GM12878 (cell line): ENCODE measurements at regions not wholly inside any gene's neighbourhood (a gene's known extent, or its start where the extent isn't known, plus 50 kb on each side); places are given as distances from the start of the nearest gene placed in this dataset.

ENCODE experiments used
- ATAC-seq: fragments of 200-7000 bp; cut with Tn5 transposase; 3 replicates; pipeline ENCODE4 v1.9.1; 2020; ENCODE audit warnings: mild to moderate bottlenecking, moderate library complexity
- BruUV-seq: library from RNA; stranded (reverse); fragments of 400-500 nt; replicated peaks from 2 replicates; lab custom pipeline; 2021; lab: Mats Ljungman, UMichigan
- CTCF ChIA-PET: fragments of 300-600 bp; sonication (Branson Sonifier 250); formaldehyde crosslinking; extraction: SDS; loops from one replicate; lab custom pipeline; 2021; ENCODE audit warnings: inconsistent platforms; lab: Yijun Ruan, JAX
- POLR2A ChIA-PET: fragments of 350-600 bp; formaldehyde crosslinking; extraction: SDS; loops from one replicate; lab custom pipeline; 2021; ENCODE audit warnings: inconsistent platforms; lab: Charles Lee
- RAD21 ChIA-PET: fragments of 300-600 bp; sonication (Branson Sonifier 250); formaldehyde crosslinking; loops from one replicate; lab custom pipeline; 2023; ENCODE audit warnings: antibody characterized with exemption; ENCODE audit not compliant: unreplicated experiment; lab: Charles Lee
- SMC1A ChIA-PET: fragments of 300-600 bp; sonication (Branson Sonifier 250); formaldehyde crosslinking; loops from one replicate; lab custom pipeline; 2023; ENCODE audit not compliant: unreplicated experiment, uncharacterized antibody; lab: Charles Lee
- DNase-seq: peaks from one replicate; pipeline ENCODE4 v3.0.0-alpha.2; 2011; ENCODE audit warnings: low read depth, low spot score
- FAIRE-seq: peaks from 3 replicates; lab custom pipeline; 2011; peaks lifted over from hg19 to GRCh38; lab: Jason Lieb, UNC
- H2AFZ ChIP-seq: 2 replicates; pipeline ENCODE4 v1.6.0; 2011; ENCODE audit warnings: low read depth, low read length, control low read depth; ENCODE audit not compliant: control insufficient read depth
- H3K27ac ChIP-seq: 2 replicates; pipeline ENCODE4 v1.5.1; 2011; ENCODE audit warnings: control low read depth; ENCODE audit not compliant: control insufficient read depth, insufficient read depth
- H3K27me3 ChIP-seq, 2 experiments: replicated peaks in 1 of 2; 2 replicates each; pipeline versions ENCODE4 v1.6.0 to v1.6.1; 2011; ENCODE audit warnings: low read length in 1 of 2; ENCODE audit not compliant: control insufficient read depth in 2 of 2, insufficient read depth in 2 of 2
- H3K36me3 ChIP-seq, 2 experiments: 2 replicates each; pipeline ENCODE4 v1.5.1; 2011; ENCODE audit warnings: low read length in 1 of 2; ENCODE audit not compliant: control insufficient read depth in 2 of 2, insufficient read depth in 2 of 2
- H3K4me1 ChIP-seq: 2 replicates; pipeline ENCODE4 v1.6.1; 2011; ENCODE audit warnings: mild to moderate bottlenecking, low read length, moderate library complexity, mixed read lengths; ENCODE audit not compliant: control insufficient read depth, insufficient read depth
- H3K4me2 ChIP-seq: 2 replicates; pipeline ENCODE4 v1.6.0; 2011; ENCODE audit warnings: control low read depth; ENCODE audit not compliant: control insufficient read depth, insufficient read depth
- H3K4me3 ChIP-seq: fragments of 200-600 bp; sonication (generic); 2 replicates; pipeline ENCODE4 v1.5.1; 2016
- H3K79me2 ChIP-seq: 2 replicates; pipeline ENCODE4 v1.6.0; 2011; ENCODE audit warnings: low read length; ENCODE audit not compliant: control insufficient read depth, insufficient read depth
- H3K9ac ChIP-seq: 2 replicates; pipeline ENCODE4 v1.8.0; 2011; ENCODE audit warnings: low read length, control low read depth, mixed read lengths; ENCODE audit not compliant: control insufficient read depth, insufficient read depth
- H3K9me3 ChIP-seq: replicated peaks from 3 replicates; pipeline ENCODE4 v1.5.1; 2011; ENCODE audit warnings: mild to moderate bottlenecking, low read length; ENCODE audit not compliant: control insufficient read depth, insufficient read depth
- H4K20me1 ChIP-seq: 2 replicates; pipeline ENCODE4 v1.6.0; 2011; ENCODE audit not compliant: control insufficient read depth, insufficient read depth
- CEBPB ChIP-seq, 2 experiments: fragments of 150-350 bp in 1 of 2; IDR thresholded peaks; 2 replicates each; pipeline ENCODE4 v1.6.1; 2012 to 2014; ENCODE audit warnings: low read depth in 2 of 2, low read length in 2 of 2, borderline replicate concordance in 1 of 2, inconsistent platforms in 1 of 2
- ZBED1 ChIP-seq: IDR thresholded peaks from 2 replicates; pipeline ENCODE4 v1.6.1; 2016; ENCODE audit warnings: borderline replicate concordance
- WGBS: methylation state at CpG from one replicate; pipeline ENCODE4 v1.1.6; 2016; ENCODE audit warnings: low lambda C conversion rate; ENCODE audit not compliant: insufficient replicate concordance, insufficient coverage; ENCODE audit errors: missing lambda C conversion rate; 5-methylcytosine and 5-hydroxymethylcytosine counted together
- in situ Hi-C: fragments of 300-500 bp; cut with MboI; formaldehyde crosslinking; loops from 9 replicates; pipeline ENCODE4 v1.14.3; 2018; ENCODE audit warnings: mixed read lengths
- intact Hi-C: fragments of 100-400 bp; cut with micrococcal nuclease; formaldehyde crosslinking; loops from one replicate; pipeline ENCODE4 v1.14.2; 2022; ENCODE audit not compliant: unreplicated experiment
- TF ChIP-seq, protein P1 (sequence below): fragments of 150-350 bp; IDR thresholded peaks from 2 replicates; pipeline ENCODE4 v1.6.1; 2014; ENCODE audit warnings: mild to moderate bottlenecking, low read depth, low read length

DNA sequence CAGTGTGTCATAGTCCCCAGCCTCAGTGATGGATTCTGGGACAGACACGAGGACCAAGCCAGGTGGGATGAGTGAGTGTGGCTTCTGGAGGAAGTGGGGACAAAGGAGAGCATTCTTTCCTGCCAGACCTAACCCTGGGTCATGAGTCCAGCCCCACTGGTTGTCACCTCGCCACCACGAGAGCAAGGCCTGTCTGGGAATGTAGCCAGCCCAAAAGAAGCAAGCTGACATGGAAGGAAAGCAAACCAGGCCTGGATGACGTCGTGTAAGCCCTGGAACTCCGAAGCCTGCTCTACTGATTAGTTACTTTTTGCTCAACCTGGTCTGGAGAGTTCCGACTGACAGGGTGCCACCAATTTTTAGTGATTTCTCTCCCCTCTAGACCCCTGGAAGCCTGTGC, 105.9 kb downstream of the SINHCAF start (continued):
- TF ChIP-seq, protein P1, sequence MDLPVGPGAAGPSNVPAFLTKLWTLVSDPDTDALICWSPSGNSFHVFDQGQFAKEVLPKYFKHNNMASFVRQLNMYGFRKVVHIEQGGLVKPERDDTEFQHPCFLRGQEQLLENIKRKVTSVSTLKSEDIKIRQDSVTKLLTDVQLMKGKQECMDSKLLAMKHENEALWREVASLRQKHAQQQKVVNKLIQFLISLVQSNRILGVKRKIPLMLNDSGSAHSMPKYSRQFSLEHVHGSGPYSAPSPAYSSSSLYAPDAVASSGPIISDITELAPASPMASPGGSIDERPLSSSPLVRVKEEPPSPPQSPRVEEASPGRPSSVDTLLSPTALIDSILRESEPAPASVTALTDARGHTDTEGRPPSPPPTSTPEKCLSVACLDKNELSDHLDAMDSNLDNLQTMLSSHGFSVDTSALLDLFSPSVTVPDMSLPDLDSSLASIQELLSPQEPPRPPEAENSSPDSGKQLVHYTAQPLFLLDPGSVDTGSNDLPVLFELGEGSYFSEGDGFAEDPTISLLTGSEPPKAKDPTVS, result no peak
- TF ChIP-seq ZBED1, result no peak
- TF ChIP-seq, all 136 proteins: peak for 0

DNA sequence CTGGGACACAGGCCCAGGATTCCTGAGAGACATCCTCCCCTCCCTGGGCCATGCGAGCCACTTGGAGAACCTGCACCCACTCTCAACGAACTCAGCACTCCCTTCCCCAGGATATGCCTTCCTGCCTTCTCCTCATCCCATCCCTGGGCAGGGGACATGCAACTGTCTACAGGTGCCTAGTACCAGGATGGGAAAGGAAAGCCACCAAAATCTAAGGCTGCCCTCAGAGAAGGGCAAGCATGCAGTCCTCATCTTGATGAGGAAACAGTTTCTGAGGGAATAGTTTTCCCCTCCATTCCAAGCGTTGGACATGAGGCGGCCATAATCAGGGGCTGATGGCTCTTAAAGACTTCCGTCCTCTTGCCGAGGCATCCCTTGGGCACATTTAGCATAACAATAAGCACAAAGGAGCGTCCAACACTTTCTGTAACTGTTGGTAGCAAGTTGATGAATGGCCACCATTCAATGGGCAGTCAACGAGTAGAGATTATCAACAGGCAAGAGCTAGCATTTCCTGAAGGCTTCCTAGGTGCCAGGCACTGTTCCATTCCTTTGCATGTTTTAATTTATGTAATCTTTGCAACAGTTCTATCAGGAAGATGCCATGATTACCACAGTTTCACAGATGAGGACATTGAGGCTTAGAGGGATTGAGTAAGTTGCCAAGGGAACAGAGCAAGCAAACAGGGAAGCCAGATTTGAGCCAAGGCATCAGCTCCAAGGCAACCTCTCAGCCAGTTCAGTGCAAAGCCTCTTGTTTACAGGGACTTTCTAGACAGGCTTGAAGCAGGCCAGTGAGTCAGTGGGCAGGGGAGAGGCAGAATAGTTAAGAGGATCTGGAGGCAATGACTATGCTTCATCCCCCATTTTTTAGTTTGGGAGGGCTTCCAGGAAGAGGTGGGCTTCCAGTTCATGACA, 105.1 kb downstream of the SINHCAF start:
- Histone ChIP-seq H2AFZ (no peak overlapping the region), H3K4me1 (no peaks in the 10 kb centered on the region), H3K4me2 (no peak overlapping the region), H3K9me3 (no peaks in the 10 kb centered on the region), H4K20me1 (no peaks in the 10 kb centered on the region), H3K36me3 (no peaks in the 10 kb centered on the region), H3K9ac (no peak overlapping the region), H3K27me3 (no peaks in the 10 kb centered on the region; a peak in 2 of 4 replicates), H3K79me2 (no peaks in the 10 kb centered on the region), H3K27ac (no peak overlapping the region), H3K4me3 (no peak overlapping the region)
- DNase-seq (no peak), ATAC-seq (no peak), FAIRE-seq (no peak)
- BruUV-seq, result no TSS peak
- intact Hi-C loops, result no loop called here
- CTCF ChIA-PET, result no interaction called here
- RAD21 ChIA-PET, result no interaction called here
- TF ChIP-seq CEBPB (IDR thresholded peaks at IDR 0.05; ENCODE audit: borderline replicate concordance in 1 of 2, low read depth in 2 of 2, low read length in 2 of 2), result no peak
- SMC1A ChIA-PET, result no interaction called here
- POLR2A ChIA-PET, result no interaction called here
- 33% methylated on average over 8 of the region's 8 CpGs for WGBS
- in situ Hi-C loops, result no loop called here
